Subcutaneous abdominal adipose tissue (tissue), 5 donors: ENCODE measurements at regions not wholly inside any gene's neighbourhood (a gene's known extent, or its start where the extent isn't known, plus 50 kb on each side); places are given as distances from the start of the nearest gene placed in this dataset.

Experiments used
- H3K27ac ChIP-seq: one replicate; pipeline ENCODE4 v1.7.0; 2013; ENCODE audit warnings: low read depth, mild to moderate bottlenecking, inconsistent platforms, low read length, moderate library complexity
- H3K27me3 ChIP-seq, 5 donors: one replicate each; pipeline ENCODE4 v1.7.0; 2013; ENCODE audit warnings: low read length in 5 of 5, inconsistent platforms in 1 of 5; ENCODE audit not compliant: control insufficient read depth in 5 of 5, insufficient read depth in 4 of 5
- H3K36me3 ChIP-seq, 5 donors: one replicate each; pipeline ENCODE4 v1.7.0; 2013; ENCODE audit warnings: low read length in 5 of 5; ENCODE audit not compliant: control insufficient read depth in 5 of 5, insufficient read depth in 5 of 5
- H3K4me1 ChIP-seq, 5 donors: one replicate each; pipeline ENCODE4 v1.7.0; 2013; ENCODE audit warnings: low read length in 5 of 5, mild to moderate bottlenecking in 3 of 5, moderate library complexity in 1 of 5; ENCODE audit not compliant: control insufficient read depth in 5 of 5, insufficient read depth in 5 of 5
- H3K4me3 ChIP-seq, 5 donors: one replicate each; pipeline ENCODE4 v1.7.0; 2013; ENCODE audit warnings: low read length in 5 of 5, low read depth in 1 of 5
- H3K9ac ChIP-seq, 5 donors: one replicate each; pipeline ENCODE4 v1.7.0; 2013; ENCODE audit warnings: low read length in 5 of 5, mild to moderate bottlenecking in 4 of 5, moderate library complexity in 3 of 5
- H3K9me3 ChIP-seq, 5 donors: one replicate each; pipeline ENCODE4 v1.7.0; 2013; ENCODE audit warnings: low read length in 5 of 5; ENCODE audit not compliant: control insufficient read depth in 5 of 5
- donor health status: healthy.
- donor health status: healthy.
- donor health status: healthy.
- donor health status: healthy.
- donor health status: healthy.

DNA sequence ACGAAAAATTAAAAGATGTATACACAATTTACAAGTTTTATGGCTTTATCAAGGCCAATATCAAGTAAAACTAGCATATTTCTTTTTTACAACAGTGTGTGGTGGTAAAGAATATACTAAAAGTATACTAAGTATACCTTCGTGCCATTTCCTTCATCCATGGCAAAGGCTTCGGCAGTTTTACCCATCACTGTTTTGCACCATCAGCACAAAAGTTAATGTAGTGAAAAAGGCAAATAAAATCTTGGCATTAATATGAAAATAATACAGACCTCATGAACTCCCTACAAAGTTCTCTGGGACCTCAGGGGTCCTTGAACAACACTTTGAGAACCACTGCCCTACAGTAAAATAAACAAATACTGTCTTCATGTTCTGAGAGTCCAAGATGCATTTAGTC is 312.3 kb upstream of the NREP start:
- H3K27ac ChIP-seq: no peak overlapping the region
- no peaks in the 10 kb centered on the region for H3K4me1 ChIP-seq
- no peaks in the 10 kb centered on the region for H3K9me3 ChIP-seq
- H3K27me3 ChIP-seq: no peaks in the 10 kb centered on the region
- no peaks in the 10 kb centered on the region for H3K36me3 ChIP-seq
- no peak overlapping the region for H3K4me3 ChIP-seq
- no peak overlapping the region for H3K9ac ChIP-seq

- H3K4me1 ChIP-seq: no peaks in the 10 kb centered on the region
- H3K9me3 ChIP-seq: no peaks in the 10 kb centered on the region
- H3K9ac ChIP-seq: no peak overlapping the region
- H3K27me3 ChIP-seq: no peaks in the 10 kb centered on the region
- no peaks in the 10 kb centered on the region for H3K36me3 ChIP-seq
- no peak overlapping the region for H3K4me3 ChIP-seq
- no peak overlapping the region for H3K27ac ChIP-seq
Measured at GRCh38 chr5:112068593-112068992, 311.6 kb upstream of the NREP start.

GRCh38 chr5:112065781-112066180 is 308.8 kb upstream of the NREP start:
- H3K27ac ChIP-seq: no peak overlapping the region
- no peak overlapping the region for H3K9ac ChIP-seq
- no peaks in the 10 kb centered on the region for H3K4me1 ChIP-seq
- H3K9me3 ChIP-seq: no peaks in the 10 kb centered on the region
- no peaks in the 10 kb centered on the region for H3K27me3 ChIP-seq
- H3K4me3 ChIP-seq: no peak overlapping the region
- H3K36me3 ChIP-seq: no peaks in the 10 kb centered on the region

- H3K4me1 ChIP-seq: no peaks in the 10 kb centered on the region
- no peak overlapping the region for H3K27ac ChIP-seq
- H3K9me3 ChIP-seq: no peaks in the 10 kb centered on the region
- no peaks in the 10 kb centered on the region for H3K27me3 ChIP-seq
- no peaks in the 10 kb centered on the region for H3K36me3 ChIP-seq
- H3K9ac ChIP-seq: no peak overlapping the region
- no peak overlapping the region for H3K4me3 ChIP-seq
Measured at GRCh38 chr5:112064956-112065355, 308.0 kb upstream of the NREP start.

GRCh38 chr5:112064271-112064701 is 307.3 kb upstream of the NREP start:
- Histone ChIP-seq H3K4me3 (no peak overlapping the region), H3K9ac (no peak overlapping the region), H3K36me3 (no peaks in the 10 kb centered on the region), H3K27ac (no peak overlapping the region), H3K9me3 (no peaks in the 10 kb centered on the region), H3K27me3 (no peaks in the 10 kb centered on the region), H3K4me1 (no peaks in the 10 kb centered on the region)

DNA sequence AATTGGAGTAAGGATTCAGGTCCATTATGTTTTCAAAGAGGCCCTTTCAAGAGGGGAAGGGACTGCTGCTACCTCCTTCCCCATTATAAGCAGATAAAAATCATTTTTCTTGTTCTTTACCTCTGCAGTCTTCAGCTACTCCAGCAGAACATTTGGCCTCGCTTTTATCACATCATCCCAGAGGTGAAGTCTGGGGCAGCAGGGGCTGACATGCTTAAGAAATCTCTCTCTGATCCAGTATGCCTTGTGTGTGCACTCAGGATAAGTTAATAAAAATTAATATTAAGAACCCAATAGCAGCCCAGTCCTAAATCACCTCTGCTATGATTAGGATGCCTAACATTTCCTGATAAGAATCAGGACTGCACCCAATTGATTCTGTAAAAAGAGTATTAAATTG is 306.9 kb upstream of the NREP start:
- no peaks in the 10 kb centered on the region for H3K4me1 ChIP-seq
- H3K27ac ChIP-seq: no peak overlapping the region
- no peak overlapping the region for H3K9ac ChIP-seq
- H3K27me3 ChIP-seq: no peaks in the 10 kb centered on the region
- H3K9me3 ChIP-seq: no peaks in the 10 kb centered on the region
- H3K4me3 ChIP-seq: no peak overlapping the region
- H3K36me3 ChIP-seq: no peaks in the 10 kb centered on the region

- Histone ChIP-seq H3K27me3 (no peaks in the 10 kb centered on the region), H3K4me1 (no peaks in the 10 kb centered on the region), H3K9ac (no peak overlapping the region), H3K27ac (no peak overlapping the region), H3K4me3 (no peak overlapping the region), H3K36me3 (no peaks in the 10 kb centered on the region), H3K9me3 (no peaks in the 10 kb centered on the region)
Measured at GRCh38 chr5:112063191-112063590, 306.2 kb upstream of the NREP start.

- no peak overlapping the region for H3K9ac ChIP-seq
- H3K36me3 ChIP-seq: no peaks in the 10 kb centered on the region
- H3K9me3 ChIP-seq: no peaks in the 10 kb centered on the region
- H3K27ac ChIP-seq: no peak overlapping the region
- no peaks in the 10 kb centered on the region for H3K27me3 ChIP-seq
- H3K4me1 ChIP-seq: no peaks in the 10 kb centered on the region
- no peak overlapping the region for H3K4me3 ChIP-seq
Measured at GRCh38 chr5:112062181-112062580, 305.2 kb upstream of the NREP start.

DNA sequence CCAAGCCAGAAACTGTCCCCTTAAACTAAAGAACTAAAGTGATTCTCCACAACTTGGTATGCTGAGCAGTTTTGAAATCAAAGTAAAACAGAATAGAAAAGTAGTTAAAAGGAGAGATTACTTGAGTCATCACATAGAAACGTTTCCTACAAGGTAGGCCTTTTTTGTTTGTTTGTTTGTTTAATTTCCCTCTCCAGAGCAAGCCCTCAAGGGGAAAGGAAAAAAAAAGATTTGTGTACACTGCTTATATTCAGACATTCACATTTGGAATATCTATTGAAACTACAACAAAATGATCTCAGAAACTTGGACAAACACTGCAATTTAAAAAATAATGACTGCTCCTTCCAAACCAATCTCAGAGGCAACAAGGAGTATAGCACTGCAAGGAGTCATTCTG is 304.7 kb upstream of the NREP start:
- H3K4me3 ChIP-seq: no peak overlapping the region
- H3K9ac ChIP-seq: no peak overlapping the region
- H3K36me3 ChIP-seq: no peaks in the 10 kb centered on the region
- no peaks in the 10 kb centered on the region for H3K9me3 ChIP-seq
- H3K4me1 ChIP-seq: no peaks in the 10 kb centered on the region
- H3K27ac ChIP-seq: no peak overlapping the region
- no peaks in the 10 kb centered on the region for H3K27me3 ChIP-seq

DNA sequence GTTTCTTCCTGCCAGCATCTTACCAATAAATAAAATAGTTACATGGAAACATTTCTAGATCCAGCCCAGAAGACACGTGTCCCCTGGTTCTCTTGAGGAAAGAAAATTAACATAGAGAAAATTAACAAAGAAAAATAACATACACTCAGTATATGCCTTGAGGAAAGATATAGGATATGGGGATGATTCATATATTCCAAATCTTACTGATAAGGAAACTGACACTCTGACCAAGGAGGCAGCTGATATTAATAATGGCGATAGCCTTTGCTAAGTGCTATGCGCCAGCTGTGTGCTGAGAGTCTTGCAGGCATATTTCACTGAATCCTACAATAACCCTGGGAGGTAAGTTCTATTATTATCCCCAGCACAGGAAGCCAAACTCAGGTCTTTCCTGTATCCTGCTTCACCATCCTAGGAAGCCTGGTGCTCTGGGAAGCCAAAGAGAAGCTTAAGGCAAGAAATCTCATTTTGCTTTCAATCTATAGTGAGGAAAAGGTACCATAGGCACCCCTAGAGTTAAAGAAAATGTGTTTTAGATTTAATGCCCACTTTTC is 302.7 kb upstream of the NREP start:
- Histone ChIP-seq H3K27ac (no peak overlapping the region), H3K27me3 (no peaks in the 10 kb centered on the region), H3K36me3 (no peaks in the 10 kb centered on the region), H3K9me3 (peaks cover 0 to 4% (median 2%) of the 10 kb centered on the region in 5 donors), H3K4me3 (no peak overlapping the region), H3K9ac (no peak overlapping the region), H3K4me1 (no peaks in the 10 kb centered on the region)

DNA sequence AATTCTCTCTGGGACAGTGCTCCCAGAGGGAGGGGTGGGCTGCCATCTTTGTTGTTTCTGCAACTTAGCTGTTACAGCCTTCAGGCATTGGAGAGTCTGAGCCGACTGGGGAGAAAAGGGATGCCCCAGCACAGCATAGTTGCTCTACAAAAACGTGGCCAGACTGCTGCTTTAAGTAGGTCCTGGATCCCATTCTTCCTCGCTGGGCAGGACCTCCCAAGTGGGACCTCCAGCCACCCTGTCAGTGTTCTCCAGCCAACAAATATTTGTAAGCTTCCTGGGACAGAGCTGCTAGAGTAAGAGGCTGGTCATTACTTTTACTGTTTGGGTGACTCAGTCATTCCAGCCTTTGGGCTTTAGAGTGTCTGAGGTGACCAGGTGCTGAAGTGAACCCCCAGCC is 292.7 kb upstream of the NREP start:
- no peak overlapping the region for H3K4me3 ChIP-seq
- H3K27me3 ChIP-seq: no peaks in the 10 kb centered on the region
- no peak overlapping the region for H3K27ac ChIP-seq
- H3K9ac ChIP-seq: no peak overlapping the region
- peaks cover 0 to 9% (median 6%) of the 10 kb centered on the region in 5 donors for H3K9me3 ChIP-seq
- H3K36me3 ChIP-seq: no peaks in the 10 kb centered on the region
- no peaks in the 10 kb centered on the region for H3K4me1 ChIP-seq
